Fibroblast of lung (primary cell): ENCODE measurements at regions not wholly inside any gene's neighbourhood (a gene's known extent, or its start where the extent isn't known, plus 50 kb on each side); places are given as distances from the start of the nearest gene placed in this dataset.
A peak's percentile ranks its signal among the peaks of the same experiment; 100 is the strongest.

ENCODE experiments used
- DNase-seq, 2 donors: peaks; one replicate each; pipeline versions ENCODE4 v3.0.0 to v3.0.0-alpha.2; 2010; ENCODE audit warnings: low read depth in 2 of 2
- H2AFZ ChIP-seq: 2 replicates; pipeline ENCODE4 v1.5.1; 2012; ENCODE audit warnings: low read length, control low read depth, inconsistent platforms
- H3K27ac ChIP-seq: 2 replicates; pipeline ENCODE4 v1.5.1; 2011; ENCODE audit warnings: low read length, control low read depth; ENCODE audit not compliant: insufficient read depth
- H3K27me3 ChIP-seq: 2 replicates; pipeline ENCODE4 v1.5.1; 2011; ENCODE audit warnings: mild to moderate bottlenecking, low read length; ENCODE audit not compliant: control insufficient read depth, insufficient read depth
- H3K36me3 ChIP-seq: 2 replicates; pipeline ENCODE4 v1.5.1; 2011; ENCODE audit warnings: low read length; ENCODE audit not compliant: control insufficient read depth, insufficient read depth
- H3K4me1 ChIP-seq: 2 replicates; pipeline ENCODE4 v1.5.1; 2011; ENCODE audit warnings: low read length; ENCODE audit not compliant: control insufficient read depth, insufficient read depth; ENCODE audit errors: extremely low read depth
- H3K4me2 ChIP-seq: 2 replicates; pipeline ENCODE4 v1.5.1; 2011; ENCODE audit warnings: low read length, control low read depth; ENCODE audit not compliant: insufficient read depth; ENCODE audit errors: extremely low read depth
- H3K4me3 ChIP-seq, 4 experiments: fragments of 200-600 bp in 1 of 4; sonication (generic) in 1 of 4; replicated peaks in 1 of 4; 2 replicates each; pipeline ENCODE4 v1.5.1; 2011 to 2016; ENCODE audit warnings: low read length in 4 of 4, low read depth in 3 of 4, mild to moderate bottlenecking in 3 of 4, control low read depth in 2 of 4, inconsistent platforms in 1 of 4, mixed read lengths in 1 of 4; ENCODE audit not compliant: insufficient read depth in 1 of 4; ENCODE audit errors: control extremely low read depth in 1 of 4
- H3K79me2 ChIP-seq: 2 replicates; pipeline ENCODE4 v1.5.1; 2012; ENCODE audit warnings: mild to moderate bottlenecking, low read length, inconsistent platforms; ENCODE audit not compliant: control insufficient read depth, insufficient read depth
- H3K9ac ChIP-seq: 2 replicates; pipeline ENCODE4 v1.5.1; 2011; ENCODE audit warnings: mild to moderate bottlenecking, low read length, control low read depth; ENCODE audit not compliant: insufficient read depth
- H3K9me3 ChIP-seq: 2 replicates; pipeline ENCODE4 v1.5.1; 2012; ENCODE audit warnings: low read depth, low read length; ENCODE audit not compliant: control insufficient read depth, insufficient read depth
- H4K20me1 ChIP-seq: 2 replicates; pipeline ENCODE4 v1.5.1; 2011; ENCODE audit warnings: low read length; ENCODE audit not compliant: control insufficient read depth, insufficient read depth; ENCODE audit errors: extremely low read depth
- EZH2 ChIP-seq: IDR thresholded peaks from 2 replicates; pipeline ENCODE4 v1.5.1; 2012; ENCODE audit warnings: low read length, control low read depth, mild to moderate bottlenecking; ENCODE audit errors: missing control alignments
- TF ChIP-seq, protein P1 (sequence below), 2 donors: IDR thresholded peaks in 1 of 2; conservative IDR thresholded peaks in 1 of 2; 1 replicate in 1 of 2; 2 replicates in 1 of 2; pipeline ENCODE4 v1.5.1; 2011 to 2012; ENCODE audit warnings: low read length in 2 of 2, control low read depth in 1 of 2, inconsistent platforms in 1 of 2, low read depth in 1 of 2, mild to moderate bottlenecking in 1 of 2

DNA sequence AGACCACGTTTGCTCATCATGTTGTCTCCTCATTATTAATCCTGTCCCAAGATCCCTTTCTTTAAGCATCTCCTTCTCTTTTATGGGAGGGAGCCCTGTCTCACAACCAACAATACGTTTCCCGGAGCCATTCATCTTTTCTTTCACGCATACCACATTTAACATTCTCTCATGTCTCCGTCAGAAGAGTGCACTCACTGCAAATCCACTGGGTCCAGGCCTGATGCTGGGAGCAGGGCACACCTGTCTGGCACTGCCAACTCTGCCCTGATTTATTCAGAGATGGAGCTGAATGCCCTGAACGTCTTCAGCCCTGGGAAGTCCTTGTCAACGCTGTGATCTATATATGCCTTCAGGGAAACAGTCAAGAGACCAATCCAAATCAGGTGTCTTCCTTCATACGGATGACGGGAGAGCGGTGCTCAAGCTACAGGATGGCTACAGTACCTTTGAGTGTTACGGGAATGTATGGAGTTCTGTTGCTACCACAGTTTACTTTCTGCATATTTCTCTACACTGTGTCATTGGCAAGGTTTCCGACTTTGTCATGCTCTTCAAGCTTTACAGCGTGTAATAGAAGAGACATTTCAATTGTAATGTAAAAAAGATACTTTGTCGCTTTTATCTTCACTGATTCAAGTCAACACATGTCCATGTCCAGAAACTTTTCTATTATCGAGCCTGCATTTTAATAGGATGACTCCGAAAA is 140.4 kb upstream of the SLITRK2 start:
- H3K9me3 ChIP-seq, result no peaks in the 10 kb centered on the region
- no peaks in the 10 kb centered on the region for H3K36me3 ChIP-seq
- H3K4me1 ChIP-seq, result no peaks in the 10 kb centered on the region
- no peak overlapping the region for H3K4me2 ChIP-seq
- TF ChIP-seq, protein P1, sequence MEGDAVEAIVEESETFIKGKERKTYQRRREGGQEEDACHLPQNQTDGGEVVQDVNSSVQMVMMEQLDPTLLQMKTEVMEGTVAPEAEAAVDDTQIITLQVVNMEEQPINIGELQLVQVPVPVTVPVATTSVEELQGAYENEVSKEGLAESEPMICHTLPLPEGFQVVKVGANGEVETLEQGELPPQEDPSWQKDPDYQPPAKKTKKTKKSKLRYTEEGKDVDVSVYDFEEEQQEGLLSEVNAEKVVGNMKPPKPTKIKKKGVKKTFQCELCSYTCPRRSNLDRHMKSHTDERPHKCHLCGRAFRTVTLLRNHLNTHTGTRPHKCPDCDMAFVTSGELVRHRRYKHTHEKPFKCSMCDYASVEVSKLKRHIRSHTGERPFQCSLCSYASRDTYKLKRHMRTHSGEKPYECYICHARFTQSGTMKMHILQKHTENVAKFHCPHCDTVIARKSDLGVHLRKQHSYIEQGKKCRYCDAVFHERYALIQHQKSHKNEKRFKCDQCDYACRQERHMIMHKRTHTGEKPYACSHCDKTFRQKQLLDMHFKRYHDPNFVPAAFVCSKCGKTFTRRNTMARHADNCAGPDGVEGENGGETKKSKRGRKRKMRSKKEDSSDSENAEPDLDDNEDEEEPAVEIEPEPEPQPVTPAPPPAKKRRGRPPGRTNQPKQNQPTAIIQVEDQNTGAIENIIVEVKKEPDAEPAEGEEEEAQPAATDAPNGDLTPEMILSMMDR (conservative IDR thresholded peaks at IDR 0.05 in 1 of 2, IDR thresholded peaks at IDR 0.05 in 1 of 2; ENCODE audit: low read depth in 1 of 2, low read length in 2 of 2), result no peak
- no peak for TF ChIP-seq EZH2
- H3K9ac ChIP-seq, result no peak overlapping the region
- no peaks in the 10 kb centered on the region for H4K20me1 ChIP-seq
- H3K4me3 ChIP-seq, result no peak overlapping the region
- no peak for DNase-seq
- no peak overlapping the region for H2AFZ ChIP-seq
- H3K79me2 ChIP-seq, result no peaks in the 10 kb centered on the region
- no peaks in the 10 kb centered on the region for H3K27me3 ChIP-seq
- no peak overlapping the region for H3K27ac ChIP-seq

DNA sequence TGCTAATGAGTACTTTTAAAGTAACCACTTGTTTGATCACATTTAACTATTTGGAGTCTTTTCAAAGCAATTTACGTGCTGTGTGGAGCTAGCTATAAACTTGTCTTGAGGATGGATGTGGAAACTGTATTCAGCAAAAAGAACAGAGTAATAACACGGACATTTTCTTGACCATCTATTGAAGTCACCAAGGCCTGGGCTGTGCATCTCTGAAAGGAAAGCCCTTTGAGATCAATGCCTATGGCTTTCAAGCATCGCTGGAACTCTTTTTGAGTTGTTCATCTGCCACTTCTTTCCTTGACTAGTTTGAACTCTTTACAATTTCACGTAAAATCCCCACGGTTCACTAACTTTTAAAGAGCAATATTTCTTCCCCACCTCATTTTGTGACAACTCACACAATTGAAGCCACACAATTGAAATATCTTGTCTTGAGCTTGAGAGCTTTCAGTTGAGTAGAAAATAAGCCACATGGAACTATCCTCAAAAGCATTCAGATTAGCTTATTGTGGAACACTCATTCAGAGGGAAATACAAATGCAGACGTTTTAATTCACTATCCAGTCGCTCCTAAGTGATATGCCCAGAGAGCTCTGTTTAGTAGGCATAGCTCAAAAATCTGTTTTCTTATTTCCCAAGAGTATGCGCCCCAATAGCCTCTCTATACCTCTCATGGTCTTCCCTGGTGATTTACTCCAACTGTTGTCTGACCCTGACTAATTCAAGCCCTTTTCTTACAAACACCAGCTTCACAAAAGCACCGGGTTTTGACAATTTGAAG is 134.9 kb upstream of the SLITRK2 start:
- no peak overlapping the region for H3K4me3 ChIP-seq
- DNase-seq, result no peak
- no peaks in the 10 kb centered on the region for H3K9me3 ChIP-seq
- H4K20me1 ChIP-seq, result no peaks in the 10 kb centered on the region
- no peaks in the 10 kb centered on the region for H3K36me3 ChIP-seq
- no peaks in the 10 kb centered on the region for H3K27me3 ChIP-seq
- H3K27ac ChIP-seq, result no peak overlapping the region
- no peak overlapping the region for H3K9ac ChIP-seq
- H3K4me2 ChIP-seq, result no peak overlapping the region
- H3K4me1 ChIP-seq, result no peaks in the 10 kb centered on the region
- no peak overlapping the region for H2AFZ ChIP-seq
- H3K79me2 ChIP-seq, result no peaks in the 10 kb centered on the region
- TF ChIP-seq, protein P1 (conservative IDR thresholded peaks at IDR 0.05 in 1 of 2, IDR thresholded peaks at IDR 0.05 in 1 of 2; ENCODE audit: low read depth in 1 of 2, low read length in 2 of 2), result no peak
- no peak for TF ChIP-seq EZH2

DNA sequence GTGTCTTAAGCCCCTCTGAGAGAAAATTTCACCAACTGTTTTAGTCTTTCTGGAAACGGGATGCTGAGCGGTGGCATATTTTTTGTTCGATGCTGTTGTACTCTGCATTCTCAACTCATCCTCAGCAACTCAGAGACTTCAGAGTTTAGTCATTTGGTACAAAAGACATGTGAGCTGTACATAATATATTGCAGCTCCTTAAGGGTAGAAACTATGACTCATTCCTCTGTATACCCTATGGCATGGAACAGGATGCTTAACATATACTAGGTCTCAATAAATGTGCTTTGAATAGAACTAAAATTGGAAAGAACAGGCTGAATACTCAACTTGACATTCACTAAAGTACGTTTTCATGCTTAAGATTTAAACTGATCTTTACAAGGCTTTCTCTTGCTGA is 130.5 kb upstream of the SLITRK2 start:
- H3K36me3 ChIP-seq, result no peaks in the 10 kb centered on the region
- no peaks in the 10 kb centered on the region for H3K4me1 ChIP-seq
- H3K4me3 ChIP-seq, result no peak overlapping the region
- H3K9ac ChIP-seq, result no peak overlapping the region
- peak in 1 of 2 donors; percentile 1 for DNase-seq
- H3K27ac ChIP-seq, result no peak overlapping the region
- no peak overlapping the region for H3K4me2 ChIP-seq
- no peaks in the 10 kb centered on the region for H4K20me1 ChIP-seq
- H2AFZ ChIP-seq, result no peak overlapping the region
- H3K27me3 ChIP-seq, result no peaks in the 10 kb centered on the region
- no peak for TF ChIP-seq EZH2
- TF ChIP-seq, protein P1 (conservative IDR thresholded peaks at IDR 0.05 in 1 of 2, IDR thresholded peaks at IDR 0.05 in 1 of 2; ENCODE audit: low read depth in 1 of 2, low read length in 2 of 2), result no peak
- H3K79me2 ChIP-seq, result no peaks in the 10 kb centered on the region
- no peaks in the 10 kb centered on the region for H3K9me3 ChIP-seq
